Activated CD4-positive, alpha-beta T cell treated with anti-CD3 and anti-CD28 coated beads for 36 hours (primary cell): ENCODE measurements at regions not wholly inside any gene's neighbourhood (a gene's known extent, or its start where the extent isn't known, plus 50 kb on each side); places are given as distances from the start of the nearest gene placed in this dataset.

Experiments used
- ATAC-seq: fragments of 200-7000 bp; cut with Tn5 transposase; one replicate; pipeline ENCODE4 v1.10.0; 2021; ENCODE audit warnings: mild to moderate bottlenecking, moderate library complexity
- CTCF ChIA-PET: fragments of 350-600 bp; sonication (Branson Sonifier 250); formaldehyde crosslinking; loops from one replicate; lab custom pipeline; 2021; ENCODE audit warnings: antibody characterized with exemption; lab: Charles Lee
- POLR2A ChIA-PET: fragments of 350-600 bp; sonication (Branson Sonifier 250); formaldehyde crosslinking; loops from one replicate; lab custom pipeline; 2021; ENCODE audit warnings: antibody characterized with exemption, inconsistent platforms; lab: Charles Lee
- DNase-seq: peaks from one replicate; pipeline ENCODE4 v3.0.0-alpha.2; 2020
- H3K27ac Mint-ChIP-seq: one replicate; pipeline ENCODE4 v1.8.0; 2021; ENCODE audit warnings: mixed read lengths
- H3K27me3 Mint-ChIP-seq: one replicate; pipeline ENCODE4 v1.8.0; 2021; ENCODE audit warnings: mixed read lengths
- H3K36me3 Mint-ChIP-seq: one replicate; pipeline ENCODE4 v1.8.0; 2021; ENCODE audit warnings: low read depth, mixed read lengths
- H3K4me1 Mint-ChIP-seq: one replicate; pipeline ENCODE4 v1.8.0; 2021; ENCODE audit warnings: mixed read lengths
- H3K4me3 Mint-ChIP-seq: one replicate; pipeline ENCODE4 v1.8.0; 2021; ENCODE audit warnings: mild to moderate bottlenecking, moderate library complexity, mixed read lengths
- H3K9me3 Mint-ChIP-seq: one replicate; pipeline ENCODE4 v1.8.0; 2021; ENCODE audit warnings: low read depth, mixed read lengths
- intact Hi-C, 2 experiments: fragments of 100-400 bp; cut with DNase I in 1 of 2; cut with micrococcal nuclease in 1 of 2; formaldehyde crosslinking; loops; one replicate each; pipeline versions ENCODE4 v1.14.2 to v1.15.1; 2022 to 2024; cut with DNase I, micrococcal nuclease

- ATAC-seq (no peak), DNase-seq (no peak)
- CTCF ChIA-PET, result interaction anchor here (1.0 kb wide), 1 partner anchor 278 kb away, joined by 3 read pairs; no protein-coding TSS in a partner anchor
- Mint-ChIP-seq H3K27ac (no peak overlapping the region), H3K36me3 (no peaks in the 10 kb centered on the region), H3K4me3 (no peak overlapping the region), H3K4me1 (peaks cover 2% of the 10 kb centered on the region), H3K9me3 (no peaks in the 10 kb centered on the region), H3K27me3 (peaks cover 4% of the 10 kb centered on the region)
- intact Hi-C loops, result no loop called here
- POLR2A ChIA-PET, result no interaction called here
Measured at GRCh38 chr3:193832833-193833413, 239.9 kb downstream of the OPA1 start.

GRCh38 chr3:193833592-193833991 is 240.6 kb downstream of the OPA1 start:
- intact Hi-C loops, result no loop called here
- Mint-ChIP-seq H3K27me3 (peaks cover 4% of the 10 kb centered on the region), H3K27ac (no peak overlapping the region), H3K9me3 (no peaks in the 10 kb centered on the region), H3K36me3 (no peaks in the 10 kb centered on the region), H3K4me1 (peaks cover 2% of the 10 kb centered on the region), H3K4me3 (no peak overlapping the region)
- ChIA-PET CTCF (interaction anchor here (0.5 to 1.0 kb wide), 3 partner anchors 277 to 1150 kb away, joined by 3 to 4 read pairs (median 3); no protein-coding TSS in a partner anchor), POLR2A (no interaction called here)
- ATAC-seq (no peak), DNase-seq (no peak)

GRCh38 chr3:193835414-193835813 is 242.4 kb downstream of the OPA1 start:
- Mint-ChIP-seq H3K27ac (no peak overlapping the region), H3K27me3 (peaks cover 7% of the 10 kb centered on the region), H3K9me3 (no peaks in the 10 kb centered on the region), H3K4me3 (no peak overlapping the region), H3K4me1 (peaks cover 2% of the 10 kb centered on the region), H3K36me3 (no peaks in the 10 kb centered on the region)
- intact Hi-C loops, result no loop called here
- DNase-seq (no peak), ATAC-seq (no peak)
- CTCF ChIA-PET, result interaction anchor here (0.6 kb wide), 1 partner anchor 22 kb away, joined by 4 read pairs; no protein-coding TSS in a partner anchor
- POLR2A ChIA-PET, result interaction anchor here (0.6 kb wide), 1 partner anchor 480 kb away, joined by 3 read pairs; no protein-coding TSS in a partner anchor

- Mint-ChIP-seq H3K4me3 (no peak overlapping the region), H3K36me3 (no peaks in the 10 kb centered on the region), H3K27me3 (peaks cover 11% of the 10 kb centered on the region), H3K9me3 (no peaks in the 10 kb centered on the region), H3K27ac (no peak overlapping the region), H3K4me1 (peaks cover 2% of the 10 kb centered on the region)
- POLR2A ChIA-PET, result no interaction called here
- no peak for DNase-seq
- intact Hi-C loops, result no loop called here
- CTCF ChIA-PET, result no interaction called here
- ATAC-seq, result no peak
Measured at GRCh38 chr3:193836511-193836910, 243.5 kb downstream of the OPA1 start.

GRCh38 chr3:193836918-193837317 is 243.9 kb downstream of the OPA1 start:
- CTCF ChIA-PET, result no interaction called here
- ATAC-seq (no peak), DNase-seq (no peak)
- no peaks in the 10 kb centered on the region for H3K36me3 Mint-ChIP-seq
- peaks cover 2% of the 10 kb centered on the region for H3K4me1 Mint-ChIP-seq
- H3K27me3 Mint-ChIP-seq, result peaks cover 12% of the 10 kb centered on the region
- H3K4me3 Mint-ChIP-seq, result no peak overlapping the region
- intact Hi-C loops, result no loop called here
- POLR2A ChIA-PET, result no interaction called here
- H3K9me3 Mint-ChIP-seq, result no peaks in the 10 kb centered on the region
- H3K27ac Mint-ChIP-seq, result no peak overlapping the region

- CTCF ChIA-PET, result no interaction called here
Measured at GRCh38 chr3:193837347-193837827, 244.4 kb downstream of the OPA1 start.

GRCh38 chr3:193840111-193840641 is 247.2 kb downstream of the OPA1 start:
- ChIA-PET POLR2A (no interaction called here), CTCF (no interaction called here)
- intact Hi-C loops, result no loop called here
- ATAC-seq (no peak), DNase-seq (no peak)
- no peaks in the 10 kb centered on the region for H3K4me1 Mint-ChIP-seq
- H3K4me3 Mint-ChIP-seq, result no peak overlapping the region
- H3K9me3 Mint-ChIP-seq, result no peaks in the 10 kb centered on the region
- H3K36me3 Mint-ChIP-seq, result no peaks in the 10 kb centered on the region
- peaks cover 8% of the 10 kb centered on the region for H3K27me3 Mint-ChIP-seq
- no peak overlapping the region for H3K27ac Mint-ChIP-seq

More at GRCh38 chr3:193837347-193837827, 244.4 kb downstream of the OPA1 start:
- intact Hi-C loops, result no loop called here
- ATAC-seq (no peak), DNase-seq (no peak)
- H3K4me3 Mint-ChIP-seq, result no peak overlapping the region
- peaks cover 12% of the 10 kb centered on the region for H3K27me3 Mint-ChIP-seq
- no peak overlapping the region for H3K27ac Mint-ChIP-seq
- H3K4me1 Mint-ChIP-seq, result peaks cover 2% of the 10 kb centered on the region
- POLR2A ChIA-PET, result no interaction called here
- H3K9me3 Mint-ChIP-seq, result no peaks in the 10 kb centered on the region
- H3K36me3 Mint-ChIP-seq, result no peaks in the 10 kb centered on the region

GRCh38 chr3:193841581-193841980 is 248.6 kb downstream of the OPA1 start:
- H3K9me3 Mint-ChIP-seq, result no peaks in the 10 kb centered on the region
- DNase-seq (no peak), ATAC-seq (no peak)
- H3K27ac Mint-ChIP-seq, result no peak overlapping the region
- no peaks in the 10 kb centered on the region for H3K4me1 Mint-ChIP-seq
- CTCF ChIA-PET, result interaction anchor here (0.6 to 1.5 kb wide), 3 partner anchors 12 to 417 kb away, joined by 3 to 4 read pairs (median 3); no protein-coding TSS in a partner anchor
- POLR2A ChIA-PET, result no interaction called here
- peaks cover 8% of the 10 kb centered on the region for H3K27me3 Mint-ChIP-seq
- H3K36me3 Mint-ChIP-seq, result no peaks in the 10 kb centered on the region
- intact Hi-C loops, result no loop called here
- H3K4me3 Mint-ChIP-seq, result no peak overlapping the region

GRCh38 chr3:193842029-193842798 is 249.2 kb downstream of the OPA1 start:
- ChIA-PET POLR2A (no interaction called here), CTCF (interaction anchor here (0.6 to 1.5 kb wide), 4 partner anchors 12 to 1960 kb away, joined by 3 to 4 read pairs (median 3); no protein-coding TSS in a partner anchor)
- Mint-ChIP-seq H3K36me3 (no peaks in the 10 kb centered on the region), H3K27ac (no peak overlapping the region), H3K27me3 (peaks cover 11% of the 10 kb centered on the region), H3K4me3 (no peak overlapping the region), H3K9me3 (no peaks in the 10 kb centered on the region), H3K4me1 (no peaks in the 10 kb centered on the region)
- intact Hi-C loops, result no loop called here
- ATAC-seq, result no peak
- DNase-seq, result no peak

- H3K36me3 Mint-ChIP-seq, result no peaks in the 10 kb centered on the region
- ATAC-seq (no peak), DNase-seq (no peak)
- ChIA-PET CTCF (interaction anchor here (0.6 kb wide), 1 partner anchor 133 kb away, joined by 4 read pairs; no protein-coding TSS in a partner anchor), POLR2A (no interaction called here)
- H3K27ac Mint-ChIP-seq, result no peak overlapping the region
- H3K4me1 Mint-ChIP-seq, result no peaks in the 10 kb centered on the region
- H3K9me3 Mint-ChIP-seq, result no peaks in the 10 kb centered on the region
- intact Hi-C loops, result no loop called here
- H3K27me3 Mint-ChIP-seq, result peaks cover 11% of the 10 kb centered on the region
- H3K4me3 Mint-ChIP-seq, result no peak overlapping the region
Measured at GRCh38 chr3:193842832-193843473, 249.9 kb downstream of the OPA1 start.
